ENCODE measurements at regions not wholly inside any gene's neighbourhood (a gene's known extent, or its start where the extent isn't known, plus 50 kb on each side); places are given as distances from the start of the nearest gene placed in this dataset.

DNA sequence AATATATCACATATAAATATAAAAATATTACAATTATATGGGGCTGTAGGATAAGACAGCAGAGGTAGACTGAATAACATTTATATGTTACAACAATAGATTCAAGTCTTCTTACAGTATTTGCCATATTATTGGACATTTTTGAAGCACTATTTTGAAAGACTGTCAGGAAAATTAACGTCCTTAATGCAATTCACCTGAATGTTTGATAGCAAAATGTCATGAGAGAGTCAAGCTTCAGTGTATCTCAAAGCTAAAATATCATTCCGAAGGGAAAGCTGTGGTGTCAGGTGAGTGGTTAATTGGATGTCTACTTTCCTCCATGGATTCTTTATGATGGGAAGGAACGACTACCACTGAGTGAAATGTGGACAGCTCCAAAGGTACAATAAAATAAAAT lies 1004.0 kb downstream of the HACE1 start:
- Histone ChIP-seq H3K27ac (ENCODE audit: control insufficient read depth, insufficient read depth) (no peak overlapping the region), H3K9ac (ENCODE audit: control insufficient read depth, insufficient read depth, low read length) (no peak overlapping the region), H3K79me2 (ENCODE audit: control insufficient read depth, insufficient read depth, low read length) (no peaks in the 10 kb centered on the region), H3K27me3 (replicated peaks in 1 of 2; ENCODE audit: control insufficient read depth in 2 of 2, insufficient read depth in 2 of 2, low read length in 1 of 2) (no peaks in the 10 kb centered on the region), H3K9me3 (replicated peaks; ENCODE audit: control insufficient read depth, insufficient read depth, low read length) (no peaks in the 10 kb centered on the region), H2AFZ (ENCODE audit: control insufficient read depth, low read depth, low read length) (no peak overlapping the region), H4K20me1 (ENCODE audit: control insufficient read depth, insufficient read depth) (no peaks in the 10 kb centered on the region), H3K36me3 (ENCODE audit: control insufficient read depth in 2 of 2, insufficient read depth in 2 of 2, low read length in 1 of 2) (no peaks in the 10 kb centered on the region), H3K4me2 (ENCODE audit: control insufficient read depth, insufficient read depth) (no peak overlapping the region), H3K4me1 (ENCODE audit: control insufficient read depth, insufficient read depth, low read length) (no peaks in the 10 kb centered on the region), H3K4me3 (no peak overlapping the region)
- ATAC-seq, result no peak
- in situ Hi-C loops (cut with MboI), result no loop called here
- POLR2A ChIA-PET, result no interaction called here
- FAIRE-seq, result no peak
- CTCF ChIA-PET, result interaction anchor here (0.5 kb wide), 1 partner anchor 11 kb away, joined by 3 read pairs; no protein-coding TSS in a partner anchor
- WGBS (ENCODE audit: insufficient coverage, insufficient replicate concordance, low lambda C conversion rate, missing lambda C conversion rate), result 13% methylated on average over 3 of the region's 3 CpGs
- intact Hi-C loops (cut with micrococcal nuclease; ENCODE audit: unreplicated experiment), result no loop called here
- SMC1A ChIA-PET (ENCODE audit: uncharacterized antibody, unreplicated experiment), result no interaction called here
- DNase-seq (ENCODE audit: low read depth, low spot score), result no peak
- BruUV-seq (replicated peaks), result no TSS peak
- RAD21 ChIA-PET (ENCODE audit: unreplicated experiment), result no interaction called here
- TF ChIP-seq ZZZ3 (IDR thresholded peaks at IDR 0.05; ENCODE audit: control insufficient read depth, insufficient read length, low read depth) (no peak), NFIC (IDR thresholded peaks at IDR 0.05; ENCODE audit: low read depth, low read length) (no peak), NR2C2 (IDR thresholded peaks at IDR 0.05; ENCODE audit: borderline replicate concordance, control insufficient read depth, insufficient read length, low read depth) (no peak), CHD4 (IDR thresholded peaks at IDR 0.05) (no peak)
- TF ChIP-seq, protein P1, sequence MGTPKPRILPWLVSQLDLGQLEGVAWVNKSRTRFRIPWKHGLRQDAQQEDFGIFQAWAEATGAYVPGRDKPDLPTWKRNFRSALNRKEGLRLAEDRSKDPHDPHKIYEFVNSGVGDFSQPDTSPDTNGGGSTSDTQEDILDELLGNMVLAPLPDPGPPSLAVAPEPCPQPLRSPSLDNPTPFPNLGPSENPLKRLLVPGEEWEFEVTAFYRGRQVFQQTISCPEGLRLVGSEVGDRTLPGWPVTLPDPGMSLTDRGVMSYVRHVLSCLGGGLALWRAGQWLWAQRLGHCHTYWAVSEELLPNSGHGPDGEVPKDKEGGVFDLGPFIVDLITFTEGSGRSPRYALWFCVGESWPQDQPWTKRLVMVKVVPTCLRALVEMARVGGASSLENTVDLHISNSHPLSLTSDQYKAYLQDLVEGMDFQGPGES (IDR thresholded peaks at IDR 0.05), result no peak

DNA sequence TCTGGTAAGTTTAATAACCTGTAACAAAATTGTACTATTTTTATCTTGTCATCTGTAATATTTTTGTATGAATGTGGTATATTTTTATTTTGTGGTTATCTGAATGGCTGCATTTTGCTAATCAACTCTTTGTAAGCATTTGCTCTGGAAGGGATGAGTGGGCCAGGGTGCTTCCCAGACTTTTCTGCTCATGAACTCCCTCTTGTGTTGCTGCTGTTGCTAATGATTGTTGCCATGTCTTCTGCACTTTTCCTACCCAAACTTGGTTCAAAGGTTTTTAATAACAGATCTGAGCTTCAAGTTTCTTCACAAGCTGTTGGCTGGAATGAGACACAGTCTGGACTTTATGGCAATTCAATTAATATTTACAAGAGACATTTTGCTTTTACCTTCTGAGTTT lies 1005.7 kb downstream of the HACE1 start:
- intact Hi-C loops (cut with micrococcal nuclease; ENCODE audit: unreplicated experiment), result no loop called here
- ATAC-seq, result no peak
- Histone ChIP-seq H3K36me3 (ENCODE audit: control insufficient read depth in 2 of 2, insufficient read depth in 2 of 2, low read length in 1 of 2) (no peaks in the 10 kb centered on the region), H3K9me3 (replicated peaks; ENCODE audit: control insufficient read depth, insufficient read depth, low read length) (no peaks in the 10 kb centered on the region), H3K79me2 (ENCODE audit: control insufficient read depth, insufficient read depth, low read length) (no peaks in the 10 kb centered on the region), H3K9ac (ENCODE audit: control insufficient read depth, insufficient read depth, low read length) (no peak overlapping the region), H4K20me1 (ENCODE audit: control insufficient read depth, insufficient read depth) (no peaks in the 10 kb centered on the region), H3K27ac (ENCODE audit: control insufficient read depth, insufficient read depth) (no peak overlapping the region), H2AFZ (ENCODE audit: control insufficient read depth, low read depth, low read length) (no peak overlapping the region), H3K27me3 (replicated peaks in 1 of 2; ENCODE audit: control insufficient read depth in 2 of 2, insufficient read depth in 2 of 2, low read length in 1 of 2) (no peaks in the 10 kb centered on the region), H3K4me3 (no peak overlapping the region), H3K4me1 (ENCODE audit: control insufficient read depth, insufficient read depth, low read length) (no peaks in the 10 kb centered on the region), H3K4me2 (ENCODE audit: control insufficient read depth, insufficient read depth) (no peak overlapping the region)
- DNase-seq (ENCODE audit: low read depth, low spot score), result no peak
- ChIA-PET RAD21 (ENCODE audit: unreplicated experiment) (no interaction called here), SMC1A (ENCODE audit: uncharacterized antibody, unreplicated experiment) (no interaction called here), CTCF (no interaction called here), POLR2A (no interaction called here)
- BruUV-seq (replicated peaks), result no TSS peak
- in situ Hi-C loops (cut with MboI), result no loop called here
- TF ChIP-seq MTA2 (IDR thresholded peaks at IDR 0.05; ENCODE audit: low read depth) (no peak), RELA (IDR thresholded peaks at IDR 0.05; ENCODE audit: borderline replicate concordance, partially characterized antibody) (no peak), SRF (IDR thresholded peaks at IDR 0.05; ENCODE audit: low read depth in 2 of 2, low read length in 2 of 2) (no peak), CREM (IDR thresholded peaks at IDR 0.05; ENCODE audit: low read depth) (no peak)
- TF ChIP-seq, protein P2, sequence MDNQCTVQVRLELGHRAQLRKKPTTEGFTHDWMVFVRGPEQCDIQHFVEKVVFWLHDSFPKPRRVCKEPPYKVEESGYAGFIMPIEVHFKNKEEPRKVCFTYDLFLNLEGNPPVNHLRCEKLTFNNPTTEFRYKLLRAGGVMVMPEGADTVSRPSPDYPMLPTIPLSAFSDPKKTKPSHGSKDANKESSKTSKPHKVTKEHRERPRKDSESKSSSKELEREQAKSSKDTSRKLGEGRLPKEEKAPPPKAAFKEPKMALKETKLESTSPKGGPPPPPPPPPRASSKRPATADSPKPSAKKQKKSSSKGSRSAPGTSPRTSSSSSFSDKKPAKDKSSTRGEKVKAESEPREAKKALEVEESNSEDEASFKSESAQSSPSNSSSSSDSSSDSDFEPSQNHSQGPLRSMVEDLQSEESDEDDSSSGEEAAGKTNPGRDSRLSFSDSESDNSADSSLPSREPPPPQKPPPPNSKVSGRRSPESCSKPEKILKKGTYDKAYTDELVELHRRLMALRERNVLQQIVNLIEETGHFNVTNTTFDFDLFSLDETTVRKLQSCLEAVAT (IDR thresholded peaks at IDR 0.05), result no peak
- TF ChIP-seq, protein P3, sequence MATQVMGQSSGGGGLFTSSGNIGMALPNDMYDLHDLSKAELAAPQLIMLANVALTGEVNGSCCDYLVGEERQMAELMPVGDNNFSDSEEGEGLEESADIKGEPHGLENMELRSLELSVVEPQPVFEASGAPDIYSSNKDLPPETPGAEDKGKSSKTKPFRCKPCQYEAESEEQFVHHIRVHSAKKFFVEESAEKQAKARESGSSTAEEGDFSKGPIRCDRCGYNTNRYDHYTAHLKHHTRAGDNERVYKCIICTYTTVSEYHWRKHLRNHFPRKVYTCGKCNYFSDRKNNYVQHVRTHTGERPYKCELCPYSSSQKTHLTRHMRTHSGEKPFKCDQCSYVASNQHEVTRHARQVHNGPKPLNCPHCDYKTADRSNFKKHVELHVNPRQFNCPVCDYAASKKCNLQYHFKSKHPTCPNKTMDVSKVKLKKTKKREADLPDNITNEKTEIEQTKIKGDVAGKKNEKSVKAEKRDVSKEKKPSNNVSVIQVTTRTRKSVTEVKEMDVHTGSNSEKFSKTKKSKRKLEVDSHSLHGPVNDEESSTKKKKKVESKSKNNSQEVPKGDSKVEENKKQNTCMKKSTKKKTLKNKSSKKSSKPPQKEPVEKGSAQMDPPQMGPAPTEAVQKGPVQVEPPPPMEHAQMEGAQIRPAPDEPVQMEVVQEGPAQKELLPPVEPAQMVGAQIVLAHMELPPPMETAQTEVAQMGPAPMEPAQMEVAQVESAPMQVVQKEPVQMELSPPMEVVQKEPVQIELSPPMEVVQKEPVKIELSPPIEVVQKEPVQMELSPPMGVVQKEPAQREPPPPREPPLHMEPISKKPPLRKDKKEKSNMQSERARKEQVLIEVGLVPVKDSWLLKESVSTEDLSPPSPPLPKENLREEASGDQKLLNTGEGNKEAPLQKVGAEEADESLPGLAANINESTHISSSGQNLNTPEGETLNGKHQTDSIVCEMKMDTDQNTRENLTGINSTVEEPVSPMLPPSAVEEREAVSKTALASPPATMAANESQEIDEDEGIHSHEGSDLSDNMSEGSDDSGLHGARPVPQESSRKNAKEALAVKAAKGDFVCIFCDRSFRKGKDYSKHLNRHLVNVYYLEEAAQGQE (IDR thresholded peaks at IDR 0.05; ENCODE audit: low read depth, low read length), result no peak
- TF ChIP-seq, protein P1 (IDR thresholded peaks at IDR 0.05), result no peak
- FAIRE-seq, result no peak
